H9 (cell line): ENCODE measurements at regions not wholly inside any gene's neighbourhood (a gene's known extent, or its start where the extent isn't known, plus 50 kb on each side); places are given as distances from the start of the nearest gene placed in this dataset.

Experiments used
- DNase-seq: peaks from one replicate; pipeline ENCODE4 v3.0.0-alpha.2; 2017
- H2AFZ ChIP-seq: one replicate; pipeline ENCODE4 v1.6.1; 2013; ENCODE audit warnings: mild to moderate bottlenecking, low read length, control low read depth, moderate library complexity
- H2AK5ac ChIP-seq: 2 replicates; pipeline ENCODE4 v1.6.1; 2013; ENCODE audit warnings: low read length, control low read depth, mixed read lengths; ENCODE audit not compliant: insufficient read length
- H2BK120ac ChIP-seq: one replicate; pipeline ENCODE4 v1.6.1; 2013; ENCODE audit warnings: low read depth, mild to moderate bottlenecking, low read length, control low read depth, inconsistent platforms; ENCODE audit not compliant: poor library complexity, severe bottlenecking
- H2BK12ac ChIP-seq: 2 replicates; pipeline ENCODE4 v1.6.1; 2013; ENCODE audit warnings: low read length, control low read depth, mixed read lengths, low read depth; ENCODE audit not compliant: insufficient read length
- H2BK15ac ChIP-seq: 2 replicates; pipeline ENCODE4 v1.6.1; 2013; ENCODE audit warnings: low read depth, low read length, control low read depth
- H2BK20ac ChIP-seq: one replicate; pipeline ENCODE4 v1.6.1; 2013; ENCODE audit warnings: low read depth, mild to moderate bottlenecking, low read length, control low read depth, inconsistent platforms; ENCODE audit not compliant: poor library complexity, severe bottlenecking
- H2BK5ac ChIP-seq: 2 replicates; pipeline ENCODE4 v1.6.1; 2013; ENCODE audit warnings: low read length, control low read depth, mixed read lengths; ENCODE audit not compliant: insufficient read length
- H3K14ac ChIP-seq: 2 replicates; pipeline ENCODE4 v1.6.1; 2013; ENCODE audit warnings: low read length, control low read depth; ENCODE audit not compliant: insufficient read depth
- H3K18ac ChIP-seq: 2 replicates; pipeline ENCODE4 v1.6.1; 2013; ENCODE audit warnings: low read depth, mild to moderate bottlenecking, mixed read lengths, low read length, control low read depth; ENCODE audit not compliant: insufficient read length
- H3K23ac ChIP-seq: 2 replicates; pipeline ENCODE4 v1.6.1; 2013; ENCODE audit warnings: low read length, control low read depth, mixed read lengths, low read depth; ENCODE audit not compliant: insufficient read length
- H3K23me2 ChIP-seq: 2 replicates; pipeline ENCODE4 v1.6.1; 2013; ENCODE audit warnings: low read depth, mild to moderate bottlenecking, mixed read lengths, low read length, control low read depth; ENCODE audit not compliant: insufficient read length, poor library complexity, severe bottlenecking
- H3K27ac ChIP-seq: 2 replicates; pipeline ENCODE4 v1.5.1; 2013; ENCODE audit warnings: low read length, control low read depth, mixed read lengths, low read depth; ENCODE audit not compliant: insufficient read length
- H3K27me3 ChIP-seq: 2 replicates; pipeline ENCODE4 v1.6.1; 2013; ENCODE audit warnings: low read length, control low read depth, inconsistent platforms; ENCODE audit not compliant: insufficient read depth
- H3K4ac ChIP-seq: 2 replicates; pipeline ENCODE4 v1.6.1; 2013; ENCODE audit warnings: low read depth, mild to moderate bottlenecking, control low read depth, inconsistent platforms, low read length, moderate library complexity
- H3K4me1 ChIP-seq: 2 replicates; pipeline ENCODE4 v1.6.1; 2013; ENCODE audit warnings: low read length, control low read depth, inconsistent platforms; ENCODE audit not compliant: insufficient read depth
- H3K4me2 ChIP-seq: 2 replicates; pipeline ENCODE4 v1.6.1; 2013; ENCODE audit warnings: low read length, control low read depth, mixed read lengths; ENCODE audit not compliant: insufficient read length, insufficient read depth
- H3K56ac ChIP-seq: 2 replicates; pipeline ENCODE4 v1.6.1; 2013; ENCODE audit warnings: low read depth, mild to moderate bottlenecking, mixed read lengths, low read length, control low read depth; ENCODE audit not compliant: insufficient read length
- H3K79me1 ChIP-seq: 2 replicates; pipeline ENCODE4 v1.6.1; 2013; ENCODE audit warnings: low read depth, mild to moderate bottlenecking, moderate library complexity, low read length, control low read depth, inconsistent platforms; ENCODE audit not compliant: insufficient read depth, poor library complexity, severe bottlenecking
- H3K79me2 ChIP-seq: 2 replicates; pipeline ENCODE4 v1.6.1; 2013; ENCODE audit warnings: low read length, control low read depth, inconsistent platforms; ENCODE audit not compliant: insufficient read depth
- H3K9ac ChIP-seq: 2 replicates; pipeline ENCODE4 v1.6.1; 2013; ENCODE audit warnings: low read length, control low read depth, mixed read lengths; ENCODE audit not compliant: insufficient read length; ENCODE audit errors: extremely low read depth
- H3K9me3 ChIP-seq: one replicate; pipeline ENCODE4 v1.6.1; 2013; ENCODE audit warnings: low read depth, low read length, inconsistent platforms; ENCODE audit not compliant: control insufficient read depth
- H3T11ph ChIP-seq: one replicate; pipeline ENCODE4 v1.6.1; 2013; ENCODE audit warnings: mild to moderate bottlenecking, low read length, control low read depth, inconsistent platforms
- H4K20me1 ChIP-seq: one replicate; pipeline ENCODE4 v1.6.1; 2013; ENCODE audit not compliant: control insufficient read depth, insufficient read length, insufficient read depth
- H4K5ac ChIP-seq: 2 replicates; pipeline ENCODE4 v1.6.1; 2013; ENCODE audit warnings: low read depth, mild to moderate bottlenecking, mixed read lengths, low read length, control low read depth; ENCODE audit not compliant: insufficient read length
- H4K8ac ChIP-seq: replicated peaks from 2 replicates; pipeline ENCODE4 v1.6.1; 2013; ENCODE audit warnings: low read length, control low read depth, mixed read lengths, low read depth; ENCODE audit not compliant: insufficient read length
- H4K91ac ChIP-seq: 2 replicates; pipeline ENCODE4 v1.6.1; 2013; ENCODE audit warnings: low read depth, mild to moderate bottlenecking, moderate library complexity, mixed read lengths, low read length, control low read depth; ENCODE audit not compliant: insufficient read length
- H3K27ac Mint-ChIP-seq, 3 experiments: 2 replicates in 2 of 3; 3 replicates in 1 of 3; pipeline ENCODE4 v1.8.0; 2020 to 2021; ENCODE audit warnings: mixed read lengths in 3 of 3, mild to moderate bottlenecking in 1 of 3, moderate library complexity in 1 of 3
- H3K27me3 Mint-ChIP-seq: 2 replicates; pipeline ENCODE4 v1.8.0; 2021; ENCODE audit warnings: low read depth, mild to moderate bottlenecking, moderate library complexity, mixed read lengths
- H3K36me3 Mint-ChIP-seq, 3 experiments: 2 replicates in 2 of 3; 3 replicates in 1 of 3; pipeline ENCODE4 v1.8.0; 2020 to 2021; ENCODE audit warnings: low read depth in 3 of 3, mixed read lengths in 3 of 3; ENCODE audit not compliant: insufficient read depth in 1 of 3
- H3K4me1 Mint-ChIP-seq, 2 experiments: 2 replicates each; pipeline ENCODE4 v1.8.0; 2020; ENCODE audit warnings: mixed read lengths in 2 of 2
- H3K4me3 Mint-ChIP-seq, 2 experiments: 2 replicates in 1 of 2; 3 replicates in 1 of 2; pipeline ENCODE4 v1.8.0; 2020 to 2021; ENCODE audit warnings: mild to moderate bottlenecking in 2 of 2, mixed read lengths in 2 of 2, moderate library complexity in 1 of 2
- H3K9me3 Mint-ChIP-seq, 2 experiments: 2 replicates in 1 of 2; 3 replicates in 1 of 2; pipeline ENCODE4 v1.8.0; 2020; ENCODE audit warnings: mild to moderate bottlenecking in 2 of 2, mixed read lengths in 2 of 2, moderate library complexity in 1 of 2
- WGBS: extraction: QIAGEN DNeasy Blood & Tissue Kit; methylation state at CpG from one replicate; pipeline ENCODE4 v1.1.7; 2013; ENCODE audit warnings: missing lambda C conversion rate, low lambda C conversion rate, mixed read lengths; ENCODE audit not compliant: insufficient read length; ENCODE audit errors: extremely low coverage; 5-methylcytosine and 5-hydroxymethylcytosine counted together
- TF ChIP-seq, protein P1 (sequence below): fragments of 200-600 bp; sonication (generic); conservative IDR thresholded peaks from 3 replicates; pipeline ENCODE4 v1.8.0; 2021; ENCODE audit warnings: antibody characterized with exemption, mild to moderate bottlenecking

- no peak overlapping the region for H3K27ac Mint-ChIP-seq
- WGBS = no CpG with 5 or more reads among the region's 4 CpGs
Measured at GRCh38 chr2:215651412-215651811, 215.5 kb upstream of the FN1 start.

More at GRCh38 chr2:215651412-215651811, 215.5 kb upstream of the FN1 start:
- TF ChIP-seq, protein P1, sequence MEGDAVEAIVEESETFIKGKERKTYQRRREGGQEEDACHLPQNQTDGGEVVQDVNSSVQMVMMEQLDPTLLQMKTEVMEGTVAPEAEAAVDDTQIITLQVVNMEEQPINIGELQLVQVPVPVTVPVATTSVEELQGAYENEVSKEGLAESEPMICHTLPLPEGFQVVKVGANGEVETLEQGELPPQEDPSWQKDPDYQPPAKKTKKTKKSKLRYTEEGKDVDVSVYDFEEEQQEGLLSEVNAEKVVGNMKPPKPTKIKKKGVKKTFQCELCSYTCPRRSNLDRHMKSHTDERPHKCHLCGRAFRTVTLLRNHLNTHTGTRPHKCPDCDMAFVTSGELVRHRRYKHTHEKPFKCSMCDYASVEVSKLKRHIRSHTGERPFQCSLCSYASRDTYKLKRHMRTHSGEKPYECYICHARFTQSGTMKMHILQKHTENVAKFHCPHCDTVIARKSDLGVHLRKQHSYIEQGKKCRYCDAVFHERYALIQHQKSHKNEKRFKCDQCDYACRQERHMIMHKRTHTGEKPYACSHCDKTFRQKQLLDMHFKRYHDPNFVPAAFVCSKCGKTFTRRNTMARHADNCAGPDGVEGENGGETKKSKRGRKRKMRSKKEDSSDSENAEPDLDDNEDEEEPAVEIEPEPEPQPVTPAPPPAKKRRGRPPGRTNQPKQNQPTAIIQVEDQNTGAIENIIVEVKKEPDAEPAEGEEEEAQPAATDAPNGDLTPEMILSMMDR = no peak
- H2BK5ac ChIP-seq = no peak overlapping the region
- no peaks in the 10 kb centered on the region for H3K79me2 ChIP-seq
- H3K27ac ChIP-seq = no peak overlapping the region
- Mint-ChIP-seq H3K9me3 (no peaks in the 10 kb centered on the region), H3K4me1 (peaks cover 0 to 3% of the 10 kb centered on the region in 2 experiments; a peak in 2 of 4 replicates), H3K27me3 (no peaks in the 10 kb centered on the region), H3K36me3 (no peaks in the 10 kb centered on the region), H3K4me3 (no peak overlapping the region)
- no peak for DNase-seq
- H3K4me2 ChIP-seq = no peak overlapping the region
- H4K5ac ChIP-seq = no peak overlapping the region
- no peak overlapping the region for H2AK5ac ChIP-seq
- H2BK120ac ChIP-seq = no peak overlapping the region
- H2BK20ac ChIP-seq = no peak overlapping the region
- no peak overlapping the region for H3T11ph ChIP-seq
- no peaks in the 10 kb centered on the region for H3K4me1 ChIP-seq
- no peak overlapping the region for H3K14ac ChIP-seq
- no peaks in the 10 kb centered on the region for H3K23me2 ChIP-seq
- no peak overlapping the region for H4K8ac ChIP-seq
- H3K56ac ChIP-seq = no peak overlapping the region
- H2AFZ ChIP-seq = no peak overlapping the region
- no peaks in the 10 kb centered on the region for H3K27me3 ChIP-seq
- H3K18ac ChIP-seq = no peak overlapping the region
- no peak overlapping the region for H2BK12ac ChIP-seq
- H3K23ac ChIP-seq = no peak overlapping the region
- no peak overlapping the region for H4K91ac ChIP-seq
- H3K9me3 ChIP-seq = no peaks in the 10 kb centered on the region
- no peak overlapping the region for H3K9ac ChIP-seq
- H2BK15ac ChIP-seq = no peak overlapping the region
- H3K4ac ChIP-seq = no peak overlapping the region
- H3K79me1 ChIP-seq = no peaks in the 10 kb centered on the region
- H4K20me1 ChIP-seq = no peaks in the 10 kb centered on the region
